ENCODE measurements at regions not wholly inside any gene's neighbourhood (a gene's known extent, or its start where the extent isn't known, plus 50 kb on each side); places are given as distances from the start of the nearest gene placed in this dataset.

DNA sequence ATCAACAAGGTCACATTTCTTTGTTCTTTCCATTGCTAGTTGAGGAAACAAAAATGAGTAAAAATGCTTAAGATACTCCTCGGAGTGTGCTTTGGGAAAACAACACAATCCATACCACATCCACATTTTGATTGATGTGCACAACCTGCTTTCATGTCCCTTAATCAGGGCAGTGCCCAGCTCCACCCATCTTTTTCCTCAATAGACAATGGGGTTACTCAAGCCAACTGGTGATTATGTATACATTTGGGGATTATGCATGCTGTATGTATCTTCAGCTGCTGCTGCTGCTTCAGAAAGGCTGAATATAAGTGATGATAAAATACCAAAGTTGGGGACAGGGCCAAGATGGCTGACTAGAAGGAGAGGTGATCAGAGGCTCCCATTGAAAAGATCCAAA, 155.2 kb upstream of the VGLL2 start:
- peaks cover 30% of the 10 kb centered on the region for H3K9me3 Mint-ChIP-seq
- H3K27me3 Mint-ChIP-seq (ENCODE audit: low read depth), result no peaks in the 10 kb centered on the region; the same call in 1 of the 2 replicates
- no peaks in the 10 kb centered on the region for H3K4me1 Mint-ChIP-seq
- CTCF ChIA-PET, result no interaction called here
- peaks cover 4% of the 10 kb centered on the region; the same call in 1 of the 2 replicates for H3K36me3 Mint-ChIP-seq
- TF ChIP-seq MYBL2 (CRISPR knock-in tag; IDR thresholded peaks at IDR 0.05) (no peak), PRRX2 (CRISPR knock-in tag; IDR thresholded peaks at IDR 0.05) (no peak), MAX (CRISPR knock-in tag; IDR thresholded peaks at IDR 0.05) (no peak), KAT7 (CRISPR knock-in tag; IDR thresholded peaks at IDR 0.05; ENCODE audit: borderline replicate concordance) (no peak)
- TF ChIP-seq, protein P1, sequence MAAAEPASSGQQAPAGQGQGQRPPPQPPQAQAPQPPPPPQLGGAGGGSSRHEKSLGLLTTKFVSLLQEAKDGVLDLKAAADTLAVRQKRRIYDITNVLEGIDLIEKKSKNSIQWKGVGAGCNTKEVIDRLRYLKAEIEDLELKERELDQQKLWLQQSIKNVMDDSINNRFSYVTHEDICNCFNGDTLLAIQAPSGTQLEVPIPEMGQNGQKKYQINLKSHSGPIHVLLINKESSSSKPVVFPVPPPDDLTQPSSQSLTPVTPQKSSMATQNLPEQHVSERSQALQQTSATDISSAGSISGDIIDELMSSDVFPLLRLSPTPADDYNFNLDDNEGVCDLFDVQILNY (CRISPR knock-in tag; IDR thresholded peaks at IDR 0.05), result no peak
- TF ChIP-seq, protein P2, sequence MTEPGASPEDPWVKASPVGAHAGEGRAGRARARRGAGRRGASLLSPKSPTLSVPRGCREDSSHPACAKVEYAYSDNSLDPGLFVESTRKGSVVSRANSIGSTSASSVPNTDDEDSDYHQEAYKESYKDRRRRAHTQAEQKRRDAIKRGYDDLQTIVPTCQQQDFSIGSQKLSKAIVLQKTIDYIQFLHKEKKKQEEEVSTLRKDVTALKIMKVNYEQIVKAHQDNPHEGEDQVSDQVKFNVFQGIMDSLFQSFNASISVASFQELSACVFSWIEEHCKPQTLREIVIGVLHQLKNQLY (CRISPR knock-in tag; IDR thresholded peaks at IDR 0.05), result no peak
- no peak overlapping the region for H3K4me3 Mint-ChIP-seq
- no peak for ATAC-seq
- H3K27ac Mint-ChIP-seq, result no peak overlapping the region
- POLR2A ChIA-PET, result no interaction called here
- no peak for DNase-seq (ENCODE audit: low spot score)

- H3K27me3 Mint-ChIP-seq (ENCODE audit: low read depth), result no peaks in the 10 kb centered on the region; the same call in 1 of the 2 replicates
- CTCF ChIA-PET, result no interaction called here
Observed at GRCh38 chr6:117110737-117111136, 154.6 kb upstream of the VGLL2 start.

GRCh38 chr6:117117652-117118051, 147.7 kb upstream of the VGLL2 start:
- DNase-seq (ENCODE audit: low spot score), result no peak
- H3K9me3 Mint-ChIP-seq, result peaks cover 13% of the 10 kb centered on the region
- H3K36me3 Mint-ChIP-seq, result no peaks in the 10 kb centered on the region
- no peak overlapping the region for H3K27ac Mint-ChIP-seq
- no peaks in the 10 kb centered on the region; the same call in 1 of the 2 replicates for H3K27me3 Mint-ChIP-seq (ENCODE audit: low read depth)
- no peak overlapping the region for H3K4me3 Mint-ChIP-seq
- ChIA-PET POLR2A (interaction anchor here (0.7 kb wide), 1 partner anchor 235 kb away, joined by 3 read pairs; no protein-coding TSS in a partner anchor), CTCF (no interaction called here)
- no peak for ATAC-seq
- no peak for TF ChIP-seq ZNF263 (CRISPR knock-in tag; IDR thresholded peaks at IDR 0.05; ENCODE audit: low read depth)
- H3K4me1 Mint-ChIP-seq, result peaks cover 4% of the 10 kb centered on the region

More at GRCh38 chr6:117110737-117111136, 154.6 kb upstream of the VGLL2 start:
- DNase-seq (ENCODE audit: low spot score) (no peak), ATAC-seq (no peak; the same call in 1 of the 2 replicates)
- Mint-ChIP-seq H3K27ac (no peak overlapping the region), H3K4me1 (no peaks in the 10 kb centered on the region), H3K36me3 (peaks cover 4% of the 10 kb centered on the region; the same call in 1 of the 2 replicates), H3K9me3 (peaks cover 35% of the 10 kb centered on the region), H3K4me3 (no peak overlapping the region)
- POLR2A ChIA-PET, result no interaction called here
- TF ChIP-seq ZNF423 (CRISPR knock-in tag; IDR thresholded peaks at IDR 0.05), result no peak
- TF ChIP-seq, protein P3, sequence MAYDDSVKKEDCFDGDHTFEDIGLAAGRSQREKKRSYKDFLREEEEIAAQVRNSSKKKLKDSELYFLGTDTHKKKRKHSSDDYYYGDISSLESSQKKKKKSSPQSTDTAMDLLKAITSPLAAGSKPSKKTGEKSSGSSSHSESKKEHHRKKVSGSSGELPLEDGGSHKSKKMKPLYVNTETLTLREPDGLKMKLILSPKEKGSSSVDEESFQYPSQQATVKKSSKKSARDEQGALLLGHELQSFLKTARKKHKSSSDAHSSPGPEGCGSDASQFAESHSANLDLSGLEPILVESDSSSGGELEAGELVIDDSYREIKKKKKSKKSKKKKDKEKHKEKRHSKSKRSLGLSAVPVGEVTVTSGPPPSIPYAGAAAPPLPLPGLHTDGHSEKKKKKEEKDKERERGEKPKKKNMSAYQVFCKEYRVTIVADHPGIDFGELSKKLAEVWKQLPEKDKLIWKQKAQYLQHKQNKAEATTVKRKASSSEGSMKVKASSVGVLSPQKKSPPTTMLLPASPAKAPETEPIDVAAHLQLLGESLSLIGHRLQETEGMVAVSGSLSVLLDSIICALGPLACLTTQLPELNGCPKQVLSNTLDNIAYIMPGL (CRISPR knock-in tag; IDR thresholded peaks at IDR 0.05), result no peak
- no peak for TF ChIP-seq ESRRA (CRISPR knock-in tag; IDR thresholded peaks at IDR 0.05; ENCODE audit: borderline replicate concordance)
- no peak for TF ChIP-seq ERG (CRISPR knock-in tag; IDR thresholded peaks at IDR 0.05)
- no peak for TF ChIP-seq NR3C1 (CRISPR knock-in tag; conservative IDR thresholded peaks at IDR 0.05; ENCODE audit: low read depth)
- TF ChIP-seq, protein P4, sequence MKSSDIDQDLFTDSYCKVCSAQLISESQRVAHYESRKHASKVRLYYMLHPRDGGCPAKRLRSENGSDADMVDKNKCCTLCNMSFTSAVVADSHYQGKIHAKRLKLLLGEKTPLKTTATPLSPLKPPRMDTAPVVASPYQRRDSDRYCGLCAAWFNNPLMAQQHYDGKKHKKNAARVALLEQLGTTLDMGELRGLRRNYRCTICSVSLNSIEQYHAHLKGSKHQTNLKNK (CRISPR knock-in tag; IDR thresholded peaks at IDR 0.05), result no peak
- no peak for TF ChIP-seq MYBL2 (CRISPR knock-in tag; IDR thresholded peaks at IDR 0.05)
- TF ChIP-seq TCF7 (CRISPR knock-in tag; IDR thresholded peaks at IDR 0.05; ENCODE audit: low read depth), result no peak
- no peak for TF ChIP-seq OVOL2 (CRISPR knock-in tag; IDR thresholded peaks at IDR 0.05; ENCODE audit: borderline replicate concordance)
- TF ChIP-seq ZNF396 (CRISPR knock-in tag; IDR thresholded peaks at IDR 0.05; ENCODE audit: borderline replicate concordance), result no peak
